Endothelial cell of umbilical vein (primary cell): ENCODE measurements at regions not wholly inside any gene's neighbourhood (a gene's known extent, or its start where the extent isn't known, plus 50 kb on each side); places are given as distances from the start of the nearest gene placed in this dataset.

Experiments
- BruUV-seq: library from RNA; stranded (reverse); fragments of 400-500 nt; replicated peaks from 2 replicates; lab custom pipeline; 2021; lab: Mats Ljungman, UMichigan
- CTCF ChIA-PET: fragments of 300-600, 350-600 bp; sonication (Branson Sonifier 250); formaldehyde crosslinking; loops from one replicate; lab custom pipeline; 2021; ENCODE audit warnings: antibody characterized with exemption, inconsistent platforms; lab: Charles Lee
- POLR2A ChIA-PET: fragments of 300-600, 350-600 bp; sonication (Branson Sonifier 250); formaldehyde crosslinking; loops from one replicate; lab custom pipeline; 2021; ENCODE audit warnings: antibody characterized with exemption, inconsistent platforms; lab: Charles Lee
- DNase-seq: peaks from one replicate; pipeline ENCODE4 v3.0.0-alpha.2; 2011; ENCODE audit warnings: low read depth, low spot score
- FAIRE-seq: peaks from 2 replicates; lab custom pipeline; 2011; peaks lifted over from hg19 to GRCh38; lab: Jason Lieb, UNC
- H2AFZ ChIP-seq: 2 replicates; pipeline ENCODE4 v1.6.0; 2012; ENCODE audit warnings: low read depth, low read length, control low read depth, inconsistent platforms
- H3K27ac ChIP-seq: 2 replicates; pipeline ENCODE4 v1.5.1; 2011; ENCODE audit warnings: low read depth, mild to moderate bottlenecking, control low read depth, low read length, moderate library complexity; ENCODE audit not compliant: insufficient read depth
- H3K27me3 ChIP-seq, 2 experiments: 2 replicates each; pipeline versions ENCODE4 v1.6.0 to v1.6.1; 2011; ENCODE audit warnings: low read length in 2 of 2, mixed read lengths in 1 of 2; ENCODE audit not compliant: control insufficient read depth in 2 of 2, insufficient read depth in 2 of 2
- H3K36me3 ChIP-seq, 2 experiments: 2 replicates in 1 of 2; 3 replicates in 1 of 2; pipeline ENCODE4 v1.5.1; 2011; ENCODE audit warnings: low read length in 2 of 2, mild to moderate bottlenecking in 1 of 2, moderate library complexity in 1 of 2; ENCODE audit not compliant: control insufficient read depth in 2 of 2, insufficient read depth in 2 of 2; ENCODE audit errors: extremely low read depth in 1 of 2
- H3K4me1 ChIP-seq: 3 replicates; pipeline ENCODE4 v1.5.1; 2011; ENCODE audit warnings: mild to moderate bottlenecking, low read length; ENCODE audit not compliant: control insufficient read depth, insufficient read depth; ENCODE audit errors: extremely low read depth
- H3K4me2 ChIP-seq: 2 replicates; pipeline ENCODE4 v1.6.1; 2011; ENCODE audit warnings: low read length, control low read depth, mixed read lengths; ENCODE audit not compliant: insufficient read depth
- H3K4me3 ChIP-seq, 3 experiments: fragments of 200-600 bp in 1 of 3; sonication (generic), shearing (Covaris generic) in 1 of 3; replicated peaks in 1 of 3; 2 replicates each; pipeline ENCODE4 v1.5.1; 2011 to 2016; ENCODE audit warnings: control low read depth in 3 of 3, low read length in 3 of 3, mild to moderate bottlenecking in 2 of 3, inconsistent platforms in 1 of 3, low read depth in 1 of 3, moderate library complexity in 1 of 3; ENCODE audit not compliant: insufficient read depth in 1 of 3
- H3K79me2 ChIP-seq: 2 replicates; pipeline ENCODE4 v1.6.0; 2012; ENCODE audit warnings: low read length, inconsistent platforms; ENCODE audit not compliant: control insufficient read depth, insufficient read depth
- H3K9ac ChIP-seq: replicated peaks from 2 replicates; pipeline ENCODE3; 2011; ENCODE audit warnings: low read length, control low read depth; ENCODE audit not compliant: insufficient read depth; ENCODE audit errors: extremely low read depth
- H3K9me1 ChIP-seq: replicated peaks from 3 replicates; pipeline ENCODE4 v1.6.0; 2011; ENCODE audit warnings: mild to moderate bottlenecking, low read length; ENCODE audit not compliant: control insufficient read depth, insufficient read depth; ENCODE audit errors: extremely low read depth
- H3K9me3 ChIP-seq: replicated peaks from 2 replicates; pipeline ENCODE4 v1.5.1; 2012; ENCODE audit warnings: low read length, inconsistent platforms; ENCODE audit not compliant: control insufficient read depth, insufficient read depth
- H4K20me1 ChIP-seq: replicated peaks from 2 replicates; pipeline ENCODE3; 2011; ENCODE audit warnings: mild to moderate bottlenecking, low read length; ENCODE audit not compliant: control insufficient read depth, insufficient read depth; ENCODE audit errors: extremely low read depth
- CTCF ChIP-seq, 2 donors: IDR thresholded peaks; 1 replicate in 1 of 2; 2 replicates in 1 of 2; pipeline ENCODE4 v1.5.1; 2011; ENCODE audit warnings: low read length in 2 of 2, mild to moderate bottlenecking in 2 of 2, moderate library complexity in 2 of 2, control low read depth in 1 of 2, inconsistent platforms in 1 of 2, low read depth in 1 of 2; ENCODE audit not compliant: insufficient read depth in 1 of 2; ENCODE audit errors: extremely low read depth in 1 of 2
- GATA2 ChIP-seq: IDR thresholded peaks from 2 replicates; pipeline ENCODE4 v1.7.0; 2011; ENCODE audit warnings: low read depth, mild to moderate bottlenecking, moderate library complexity, mixed read lengths, low read length; ENCODE audit not compliant: insufficient read length, insufficient read depth
- MAX ChIP-seq: IDR thresholded peaks from 2 replicates; pipeline ENCODE4 v1.6.1; 2011; ENCODE audit not compliant: insufficient read depth, insufficient read length
- MYC ChIP-seq: IDR thresholded peaks from one replicate; pipeline ENCODE4 v1.6.1; 2011; ENCODE audit warnings: mild to moderate bottlenecking, low read depth, low read length
- POLR2A ChIP-seq: IDR thresholded peaks from 2 replicates; pipeline ENCODE4 v1.6.1; 2012; ENCODE audit warnings: low read depth, mild to moderate bottlenecking, control low read depth, low read length
- POLR2AphosphoS5 ChIP-seq: IDR thresholded peaks from 2 replicates; pipeline ENCODE4 v1.6.1; 2012; ENCODE audit warnings: low read depth, mild to moderate bottlenecking, control low read depth, low read length, moderate library complexity; ENCODE audit not compliant: insufficient read depth
- dilution Hi-C: fragments of 300-500 bp; cut with MboI; formaldehyde crosslinking; loops from one replicate; pipeline ENCODE4 v1.15.0; 2019; ENCODE audit warnings: low sequenced_read_pairs; ENCODE audit not compliant: extremely low pct_ligation_motif_present
- intact Hi-C: fragments of 100-400 bp; cut with micrococcal nuclease; formaldehyde crosslinking; loops from one replicate; pipeline ENCODE4 v1.10.0; 2022

GRCh38 chr4:154047733-154048132, 258.9 kb upstream of the SFRP2 start:
- H3K4me1 ChIP-seq: no peaks in the 10 kb centered on the region
- intact Hi-C loops (no loop called here), dilution Hi-C loops (no loop called here)
- peaks cover 4% of the 10 kb centered on the region for H3K9me3 ChIP-seq
- TF ChIP-seq GATA2: no peak
- no peak for TF ChIP-seq MYC
- no peak for TF ChIP-seq MAX
- TF ChIP-seq CTCF (IDR thresholded peaks at IDR 0.05; ENCODE audit: extremely low read depth in 1 of 2, insufficient read depth in 1 of 2, low read depth in 1 of 2, low read length in 2 of 2): no peak
- no peak for TF ChIP-seq POLR2AphosphoS5
- TF ChIP-seq POLR2A: no peak
- H3K27ac ChIP-seq: no peak overlapping the region
- no peaks in the 10 kb centered on the region for H4K20me1 ChIP-seq
- H3K4me2 ChIP-seq: no peak overlapping the region
- no peak overlapping the region for H2AFZ ChIP-seq
- FAIRE-seq: no peak
- H3K4me3 ChIP-seq: no peak overlapping the region
- no peaks in the 10 kb centered on the region for H3K27me3 ChIP-seq
- H3K79me2 ChIP-seq: no peaks in the 10 kb centered on the region
- no peak for DNase-seq
- no TSS peak for BruUV-seq
- H3K9ac ChIP-seq: no peak overlapping the region
- no peaks in the 10 kb centered on the region for H3K36me3 ChIP-seq
- POLR2A ChIA-PET: no interaction called here
- CTCF ChIA-PET: no interaction called here
- H3K9me1 ChIP-seq: no peaks in the 10 kb centered on the region
